Fibroblast of pulmonary artery (primary cell): ENCODE measurements at regions not wholly inside any gene's neighbourhood (a gene's known extent, or its start where the extent isn't known, plus 50 kb on each side); places are given as distances from the start of the nearest gene placed in this dataset.

Experiments
- DNase-seq: peaks from one replicate; pipeline ENCODE4 v3.0.0-alpha.2; 2010; ENCODE audit warnings: low read depth
- H3K4me3 ChIP-seq: replicated peaks from 2 replicates; pipeline ENCODE4 v1.5.1; 2011; ENCODE audit warnings: low read depth, mild to moderate bottlenecking, control low read depth, low read length, moderate library complexity
- CTCF ChIP-seq: IDR thresholded peaks from 2 replicates; pipeline ENCODE4 v1.5.1; 2011; ENCODE audit warnings: mild to moderate bottlenecking, control low read depth, low read length, inconsistent platforms; ENCODE audit errors: missing control alignments

GRCh38 chr2:12610314-12610713, 106.4 kb upstream of the TRIB2 start:
- TF ChIP-seq CTCF = no peak
- H3K4me3 ChIP-seq = no peak overlapping the region
- DNase-seq = no peak

GRCh38 chr2:12612168-12612567, 104.6 kb upstream of the TRIB2 start:
- no peak for TF ChIP-seq CTCF
- no peak for DNase-seq
- no peak overlapping the region for H3K4me3 ChIP-seq

GRCh38 chr2:12612671-12613070, 104.1 kb upstream of the TRIB2 start:
- H3K4me3 ChIP-seq = no peak overlapping the region
- no peak for TF ChIP-seq CTCF

GRCh38 chr2:12613137-12613835, 103.5 kb upstream of the TRIB2 start:
- no peak for TF ChIP-seq CTCF
- H3K4me3 ChIP-seq = no peak overlapping the region
- DNase-seq = no peak

More at GRCh38 chr2:12612671-12613070, 104.1 kb upstream of the TRIB2 start:
- no peak for DNase-seq

GRCh38 chr2:12615509-12615908, 101.2 kb upstream of the TRIB2 start:
- no peak for TF ChIP-seq CTCF
- H3K4me3 ChIP-seq = no peak overlapping the region
- DNase-seq = no peak

- no peak for TF ChIP-seq CTCF
- DNase-seq = no peak
- H3K4me3 ChIP-seq = no peak overlapping the region
Measured at GRCh38 chr2:12616456-12617156, 100.1 kb upstream of the TRIB2 start.
